ENCODE measurements at regions not wholly inside any gene's neighbourhood (a gene's known extent, or its start where the extent isn't known, plus 50 kb on each side); places are given as distances from the start of the nearest gene placed in this dataset.
"Not testable (repeated sequence)": the region's sequence is repeated elsewhere in the genome, so short reads cannot be mapped to it uniquely, and the experiment has no call there.

DNA sequence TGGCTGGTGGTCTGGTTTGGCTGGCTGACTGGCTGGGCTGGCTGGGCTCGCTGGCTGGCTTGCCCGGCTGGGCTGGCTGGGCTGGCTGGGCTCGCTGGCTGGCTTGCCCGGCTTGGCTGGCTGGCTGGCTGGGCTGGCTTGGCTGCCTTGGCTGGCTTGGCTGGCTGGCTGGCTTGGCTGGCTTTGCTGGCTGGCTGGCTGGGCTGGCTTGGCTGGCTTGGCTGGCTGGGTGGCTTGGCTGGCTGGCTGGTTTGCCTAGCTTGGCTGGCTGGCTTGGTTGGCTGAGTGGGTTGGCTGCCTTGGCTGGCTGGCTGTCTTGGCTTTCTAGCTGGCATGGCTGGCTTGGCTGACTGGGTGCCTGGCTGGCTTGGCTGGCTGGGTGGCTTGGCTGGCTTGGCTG, 245.1 kb upstream of the POTEB2 start:
- TF ChIP-seq EZH2phosphoT487 (IDR thresholded peaks at IDR 0.05; ENCODE audit: borderline replicate concordance): not testable (repeated sequence)
- TF ChIP-seq, protein P1, sequence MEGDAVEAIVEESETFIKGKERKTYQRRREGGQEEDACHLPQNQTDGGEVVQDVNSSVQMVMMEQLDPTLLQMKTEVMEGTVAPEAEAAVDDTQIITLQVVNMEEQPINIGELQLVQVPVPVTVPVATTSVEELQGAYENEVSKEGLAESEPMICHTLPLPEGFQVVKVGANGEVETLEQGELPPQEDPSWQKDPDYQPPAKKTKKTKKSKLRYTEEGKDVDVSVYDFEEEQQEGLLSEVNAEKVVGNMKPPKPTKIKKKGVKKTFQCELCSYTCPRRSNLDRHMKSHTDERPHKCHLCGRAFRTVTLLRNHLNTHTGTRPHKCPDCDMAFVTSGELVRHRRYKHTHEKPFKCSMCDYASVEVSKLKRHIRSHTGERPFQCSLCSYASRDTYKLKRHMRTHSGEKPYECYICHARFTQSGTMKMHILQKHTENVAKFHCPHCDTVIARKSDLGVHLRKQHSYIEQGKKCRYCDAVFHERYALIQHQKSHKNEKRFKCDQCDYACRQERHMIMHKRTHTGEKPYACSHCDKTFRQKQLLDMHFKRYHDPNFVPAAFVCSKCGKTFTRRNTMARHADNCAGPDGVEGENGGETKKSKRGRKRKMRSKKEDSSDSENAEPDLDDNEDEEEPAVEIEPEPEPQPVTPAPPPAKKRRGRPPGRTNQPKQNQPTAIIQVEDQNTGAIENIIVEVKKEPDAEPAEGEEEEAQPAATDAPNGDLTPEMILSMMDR (conservative IDR thresholded peaks at IDR 0.05; ENCODE audit: low read length): not testable (repeated sequence)

Measured in Loucy (cell line).